ENCODE measurements at regions not wholly inside any gene's neighbourhood (a gene's known extent, or its start where the extent isn't known, plus 50 kb on each side); places are given as distances from the start of the nearest gene placed in this dataset.

DNA sequence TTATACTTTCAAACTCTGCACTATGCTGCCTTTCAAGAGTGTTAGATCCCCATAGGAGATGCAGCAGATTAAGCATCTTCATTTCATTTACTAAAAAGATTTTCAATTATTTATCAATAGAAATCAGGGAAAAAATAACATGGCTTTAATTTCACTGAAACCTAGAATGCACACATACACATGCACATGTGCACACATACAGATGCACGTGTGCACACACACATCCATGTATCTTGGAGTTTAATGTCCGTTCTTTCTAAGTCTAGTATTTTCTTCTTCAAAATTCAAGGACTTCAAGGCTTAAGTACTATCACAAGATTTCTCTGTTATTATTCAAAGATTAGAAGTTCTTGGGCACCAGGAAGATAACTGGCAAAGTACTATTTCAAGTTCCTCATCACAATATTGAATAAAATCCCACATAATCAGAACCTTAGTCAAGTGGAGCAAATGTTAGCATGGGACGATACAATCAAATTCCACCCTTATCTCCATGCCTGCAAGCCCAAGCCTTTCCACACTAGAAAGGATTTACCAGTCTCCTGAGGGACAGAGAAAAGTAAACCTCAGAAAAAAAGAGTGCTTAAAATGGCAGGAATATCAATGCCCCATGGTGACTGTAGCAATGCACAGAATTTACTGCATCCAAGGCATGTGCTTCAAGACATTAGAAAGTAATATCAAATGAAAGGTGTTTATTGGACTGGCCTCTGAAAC, 494.4 kb downstream of the XPNPEP1 start:
- Histone ChIP-seq H3K9me3 (ENCODE audit: insufficient read depth, low read depth) (no peaks in the 10 kb centered on the region), H3K4me1 (replicated peaks; ENCODE audit: insufficient read depth) (no peaks in the 10 kb centered on the region), H3K9me2 (ENCODE audit: insufficient read depth) (no peaks in the 10 kb centered on the region), H3K27ac (no peak overlapping the region), H3K27me3 (ENCODE audit: insufficient read depth, low read depth) (no peaks in the 10 kb centered on the region), H2AFZ (no peak overlapping the region), H3K4me3 (no peak overlapping the region), H3F3A (ENCODE audit: insufficient read depth, low read depth) (no peaks in the 10 kb centered on the region), H3K36me3 (ENCODE audit: low read depth) (no peaks in the 10 kb centered on the region), H3K4me2 (no peak overlapping the region), H4K20me1 (ENCODE audit: insufficient read depth) (no peaks in the 10 kb centered on the region), H3K79me2 (ENCODE audit: low read depth) (no peaks in the 10 kb centered on the region)
- ChIA-PET POLR2A (ENCODE audit: unreplicated experiment) (no interaction called here), CTCF (no interaction called here)
- BruUV-seq (replicated peaks): no TSS peak
- DNase-seq: no peak
- intact Hi-C loops (cut with micrococcal nuclease; ENCODE audit: unreplicated experiment): no loop called here
- no peak for TF ChIP-seq EZH2 (IDR thresholded peaks at IDR 0.05; ENCODE audit: low read depth)
- TF ChIP-seq, protein P1, sequence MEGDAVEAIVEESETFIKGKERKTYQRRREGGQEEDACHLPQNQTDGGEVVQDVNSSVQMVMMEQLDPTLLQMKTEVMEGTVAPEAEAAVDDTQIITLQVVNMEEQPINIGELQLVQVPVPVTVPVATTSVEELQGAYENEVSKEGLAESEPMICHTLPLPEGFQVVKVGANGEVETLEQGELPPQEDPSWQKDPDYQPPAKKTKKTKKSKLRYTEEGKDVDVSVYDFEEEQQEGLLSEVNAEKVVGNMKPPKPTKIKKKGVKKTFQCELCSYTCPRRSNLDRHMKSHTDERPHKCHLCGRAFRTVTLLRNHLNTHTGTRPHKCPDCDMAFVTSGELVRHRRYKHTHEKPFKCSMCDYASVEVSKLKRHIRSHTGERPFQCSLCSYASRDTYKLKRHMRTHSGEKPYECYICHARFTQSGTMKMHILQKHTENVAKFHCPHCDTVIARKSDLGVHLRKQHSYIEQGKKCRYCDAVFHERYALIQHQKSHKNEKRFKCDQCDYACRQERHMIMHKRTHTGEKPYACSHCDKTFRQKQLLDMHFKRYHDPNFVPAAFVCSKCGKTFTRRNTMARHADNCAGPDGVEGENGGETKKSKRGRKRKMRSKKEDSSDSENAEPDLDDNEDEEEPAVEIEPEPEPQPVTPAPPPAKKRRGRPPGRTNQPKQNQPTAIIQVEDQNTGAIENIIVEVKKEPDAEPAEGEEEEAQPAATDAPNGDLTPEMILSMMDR (conservative IDR thresholded peaks at IDR 0.05): no peak

DNA sequence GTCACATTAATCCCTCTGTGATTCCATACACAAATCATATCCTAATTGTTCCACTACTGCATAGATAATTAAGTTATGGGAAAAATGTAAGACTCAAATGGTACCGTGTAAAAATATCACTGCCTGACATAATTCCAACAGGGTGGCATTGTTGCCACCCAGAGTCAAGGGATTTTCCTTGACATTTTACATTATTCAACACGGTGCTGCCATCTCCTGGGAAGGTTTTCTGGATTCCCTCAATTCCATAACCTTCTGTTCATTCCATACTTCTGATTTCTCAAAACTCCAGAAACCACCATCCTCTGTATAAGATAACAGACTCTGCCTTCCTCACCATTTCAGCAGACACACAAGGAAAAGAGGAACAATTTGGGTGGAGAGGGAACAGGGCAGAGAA, 495.9 kb downstream of the XPNPEP1 start:
- intact Hi-C loops (cut with micrococcal nuclease; ENCODE audit: unreplicated experiment): no loop called here

DNA sequence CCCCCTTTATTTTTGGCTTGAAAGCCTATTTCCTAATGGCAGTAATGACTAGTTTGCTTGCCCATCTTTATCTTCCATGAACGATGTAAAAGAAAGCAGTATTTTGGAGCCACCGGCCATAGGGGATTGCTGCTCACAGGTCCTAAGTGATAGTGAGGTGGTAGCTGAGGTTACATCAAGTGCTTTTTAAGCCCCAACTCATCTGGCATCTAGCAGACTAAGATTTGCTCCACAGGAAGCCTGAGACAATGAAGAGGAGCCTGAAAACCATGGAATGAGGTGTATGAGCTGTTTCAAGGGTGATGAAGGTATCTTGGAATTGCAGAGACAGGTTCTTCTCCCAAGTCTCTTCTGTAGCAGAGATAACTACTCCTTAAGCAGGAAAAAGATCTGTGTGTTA, 496.3 kb downstream of the XPNPEP1 start:
- H3K9me2 ChIP-seq (ENCODE audit: insufficient read depth): no peaks in the 10 kb centered on the region
- H4K20me1 ChIP-seq (ENCODE audit: insufficient read depth): no peaks in the 10 kb centered on the region
- H3K79me2 ChIP-seq (ENCODE audit: low read depth): no peaks in the 10 kb centered on the region
- H3K4me3 ChIP-seq: no peak overlapping the region
- intact Hi-C loops (cut with micrococcal nuclease; ENCODE audit: unreplicated experiment): no loop called here
- H3K27me3 ChIP-seq (ENCODE audit: insufficient read depth, low read depth): no peaks in the 10 kb centered on the region
- BruUV-seq (replicated peaks): no TSS peak
- no peaks in the 10 kb centered on the region for H3K4me1 ChIP-seq (replicated peaks; ENCODE audit: insufficient read depth)
- no peaks in the 10 kb centered on the region for H3K36me3 ChIP-seq (ENCODE audit: low read depth)
- H3K9me3 ChIP-seq (ENCODE audit: insufficient read depth, low read depth): no peaks in the 10 kb centered on the region
- H3K27ac ChIP-seq: no peak overlapping the region
- H3K4me2 ChIP-seq: no peak overlapping the region
- ChIA-PET CTCF (no interaction called here), POLR2A (ENCODE audit: unreplicated experiment) (no interaction called here)
- no peak overlapping the region for H2AFZ ChIP-seq
- H3F3A ChIP-seq (ENCODE audit: insufficient read depth, low read depth): no peaks in the 10 kb centered on the region
- no peak for TF ChIP-seq EZH2 (IDR thresholded peaks at IDR 0.05; ENCODE audit: low read depth)
- TF ChIP-seq, protein P1 (conservative IDR thresholded peaks at IDR 0.05): no peak
- no peak for DNase-seq

More for the DNA sequence above, 495.9 kb downstream of the XPNPEP1 start:
- H4K20me1 ChIP-seq (ENCODE audit: insufficient read depth): no peaks in the 10 kb centered on the region
- no peaks in the 10 kb centered on the region for H3K9me2 ChIP-seq (ENCODE audit: insufficient read depth)
- no peak overlapping the region for H2AFZ ChIP-seq
- ChIA-PET CTCF (no interaction called here), POLR2A (ENCODE audit: unreplicated experiment) (no interaction called here)
- H3K27me3 ChIP-seq (ENCODE audit: insufficient read depth, low read depth): no peaks in the 10 kb centered on the region
- no peaks in the 10 kb centered on the region for H3F3A ChIP-seq (ENCODE audit: insufficient read depth, low read depth)
- no peaks in the 10 kb centered on the region for H3K4me1 ChIP-seq (replicated peaks; ENCODE audit: insufficient read depth)
- no peak overlapping the region for H3K27ac ChIP-seq
- H3K4me2 ChIP-seq: no peak overlapping the region
- no peak for TF ChIP-seq EZH2 (IDR thresholded peaks at IDR 0.05; ENCODE audit: low read depth)
- TF ChIP-seq, protein P1 (conservative IDR thresholded peaks at IDR 0.05): no peak
- H3K79me2 ChIP-seq (ENCODE audit: low read depth): no peaks in the 10 kb centered on the region
- no peaks in the 10 kb centered on the region for H3K9me3 ChIP-seq (ENCODE audit: insufficient read depth, low read depth)
- no peaks in the 10 kb centered on the region for H3K36me3 ChIP-seq (ENCODE audit: low read depth)
- no peak for DNase-seq
- no TSS peak for BruUV-seq (replicated peaks)
- H3K4me3 ChIP-seq: no peak overlapping the region

All from PC-9 (cell line).